Central memory CD8-positive, alpha-beta T cell (primary cell): ENCODE measurements at regions not wholly inside any gene's neighbourhood (a gene's known extent, or its start where the extent isn't known, plus 50 kb on each side); places are given as distances from the start of the nearest gene placed in this dataset.
"Not testable (repeated sequence)": the region's sequence is repeated elsewhere in the genome, so short reads cannot be mapped to it uniquely, and the experiment has no call there.

Source experiments
- ATAC-seq: fragments of 150-1000 bp; cut with Tn5 transposase; replicated peaks from 2 replicates; pipeline ENCODE4 v1.10.0; 2022; ENCODE audit warnings: mild to moderate bottlenecking, moderate FRiP score, moderate number of reproducible peaks; ENCODE audit not compliant: poor library complexity, severe bottlenecking; ENCODE audit errors: extremely low read depth
- DNase-seq, 2 donors: peaks; one replicate each; pipeline ENCODE4 v3.0.0; 2021; ENCODE audit warnings: low spot score in 2 of 2
- H3K27ac Mint-ChIP-seq: one replicate; pipeline ENCODE4 v1.8.0; 2022; ENCODE audit warnings: low read depth, mild to moderate bottlenecking, moderate library complexity, mixed read lengths
- H3K27me3 Mint-ChIP-seq: one replicate; pipeline ENCODE4 v1.8.0; 2022; ENCODE audit warnings: mixed read lengths
- H3K36me3 Mint-ChIP-seq: one replicate; pipeline ENCODE4 v1.8.0; 2022; ENCODE audit warnings: mild to moderate bottlenecking, moderate library complexity, mixed read lengths; ENCODE audit not compliant: insufficient read depth
- H3K4me1 Mint-ChIP-seq: one replicate; pipeline ENCODE4 v1.8.0; 2022; ENCODE audit warnings: mixed read lengths
- H3K4me3 Mint-ChIP-seq: one replicate; pipeline ENCODE4 v1.8.0; 2022; ENCODE audit warnings: mild to moderate bottlenecking, moderate library complexity, mixed read lengths
- H3K9me3 Mint-ChIP-seq: one replicate; pipeline ENCODE4 v1.8.0; 2022; ENCODE audit warnings: mixed read lengths

- no peak for ATAC-seq
- no peak overlapping the region for H3K4me3 Mint-ChIP-seq
- no peak for DNase-seq
- no peaks in the 10 kb centered on the region for H3K4me1 Mint-ChIP-seq
- H3K27ac Mint-ChIP-seq = no peak overlapping the region
- peaks cover 5% of the 10 kb centered on the region for H3K9me3 Mint-ChIP-seq
- no peaks in the 10 kb centered on the region for H3K36me3 Mint-ChIP-seq
- no peaks in the 10 kb centered on the region for H3K27me3 Mint-ChIP-seq
These were observed 912.2 kb downstream of the GRID1 start for GRCh38 chr10:85454386-85454785.

GRCh38 chr10:85457191-85457590, 909.4 kb downstream of the GRID1 start:
- ATAC-seq (no peak), DNase-seq (no peak)
- no peaks in the 10 kb centered on the region for H3K27me3 Mint-ChIP-seq
- H3K4me3 Mint-ChIP-seq = no peak overlapping the region
- no peaks in the 10 kb centered on the region for H3K4me1 Mint-ChIP-seq
- no peaks in the 10 kb centered on the region for H3K36me3 Mint-ChIP-seq
- H3K27ac Mint-ChIP-seq = no peak overlapping the region
- peaks cover 5% of the 10 kb centered on the region for H3K9me3 Mint-ChIP-seq

- DNase-seq (no peak), ATAC-seq (no peak)
- Mint-ChIP-seq H3K9me3 (peaks cover 5% of the 10 kb centered on the region), H3K4me1 (no peaks in the 10 kb centered on the region), H3K4me3 (no peak overlapping the region), H3K36me3 (no peaks in the 10 kb centered on the region), H3K27me3 (no peaks in the 10 kb centered on the region), H3K27ac (no peak overlapping the region)
These were observed 908.3 kb downstream of the GRID1 start for GRCh38 chr10:85458324-85458723.

GRCh38 chr10:85459906-85460305, 906.7 kb downstream of the GRID1 start:
- peaks cover 15% of the 10 kb centered on the region for H3K27me3 Mint-ChIP-seq
- DNase-seq (no peak), ATAC-seq (no peak)
- no peaks in the 10 kb centered on the region for H3K4me1 Mint-ChIP-seq
- no peaks in the 10 kb centered on the region for H3K36me3 Mint-ChIP-seq
- peaks cover 5% of the 10 kb centered on the region for H3K9me3 Mint-ChIP-seq
- no peak overlapping the region for H3K27ac Mint-ChIP-seq
- H3K4me3 Mint-ChIP-seq = no peak overlapping the region

- Mint-ChIP-seq H3K9me3 (no peaks in the 10 kb centered on the region), H3K27ac (no peak overlapping the region), H3K27me3 (peaks cover 16% of the 10 kb centered on the region), H3K4me3 (no peak overlapping the region), H3K4me1 (no peaks in the 10 kb centered on the region), H3K36me3 (peaks cover 3% of the 10 kb centered on the region)
- no peak for ATAC-seq
- no peak for DNase-seq
These were observed 902.3 kb downstream of the GRID1 start for GRCh38 chr10:85464336-85464735.

GRCh38 chr10:85477979-85478378, 888.6 kb downstream of the GRID1 start:
- no peak for ATAC-seq
- no peak overlapping the region for H3K27ac Mint-ChIP-seq
- H3K4me3 Mint-ChIP-seq = no peak overlapping the region
- H3K27me3 Mint-ChIP-seq = no peaks in the 10 kb centered on the region
- no peak for DNase-seq
- no peaks in the 10 kb centered on the region for H3K4me1 Mint-ChIP-seq
- no peaks in the 10 kb centered on the region for H3K36me3 Mint-ChIP-seq
- H3K9me3 Mint-ChIP-seq = no peaks in the 10 kb centered on the region

GRCh38 chr10:85490431-85490830, 876.2 kb downstream of the GRID1 start:
- Mint-ChIP-seq H3K4me3 (no peak overlapping the region), H3K4me1 (no peaks in the 10 kb centered on the region), H3K27me3 (no peaks in the 10 kb centered on the region), H3K27ac (no peak overlapping the region), H3K9me3 (no peaks in the 10 kb centered on the region), H3K36me3 (no peaks in the 10 kb centered on the region)
- ATAC-seq = no peak
- DNase-seq = no peak

GRCh38 chr10:85491652-85492051, 874.9 kb downstream of the GRID1 start:
- H3K36me3 Mint-ChIP-seq = no peaks in the 10 kb centered on the region
- H3K9me3 Mint-ChIP-seq = no peaks in the 10 kb centered on the region
- no peaks in the 10 kb centered on the region for H3K4me1 Mint-ChIP-seq
- ATAC-seq = no peak
- no peaks in the 10 kb centered on the region for H3K27me3 Mint-ChIP-seq
- no peak overlapping the region for H3K27ac Mint-ChIP-seq
- no peak for DNase-seq
- no peak overlapping the region for H3K4me3 Mint-ChIP-seq

GRCh38 chr10:85492684-85493083, 873.9 kb downstream of the GRID1 start:
- H3K27me3 Mint-ChIP-seq = no peaks in the 10 kb centered on the region
- H3K9me3 Mint-ChIP-seq = no peaks in the 10 kb centered on the region
- no peaks in the 10 kb centered on the region for H3K36me3 Mint-ChIP-seq
- ATAC-seq (no peak), DNase-seq (no peak)
- H3K4me3 Mint-ChIP-seq = no peak overlapping the region
- H3K4me1 Mint-ChIP-seq = no peaks in the 10 kb centered on the region
- no peak overlapping the region for H3K27ac Mint-ChIP-seq

- no peaks in the 10 kb centered on the region for H3K4me1 Mint-ChIP-seq
- no peaks in the 10 kb centered on the region for H3K9me3 Mint-ChIP-seq
- no peaks in the 10 kb centered on the region for H3K36me3 Mint-ChIP-seq
- DNase-seq (no peak), ATAC-seq (no peak)
- H3K27me3 Mint-ChIP-seq = no peaks in the 10 kb centered on the region
- no peak overlapping the region for H3K4me3 Mint-ChIP-seq
- no peak overlapping the region for H3K27ac Mint-ChIP-seq
These were observed 872.9 kb downstream of the GRID1 start for GRCh38 chr10:85493703-85494102.

- H3K36me3 Mint-ChIP-seq, ATAC-seq, DNase-seq, H3K4me3 Mint-ChIP-seq, H3K9me3 Mint-ChIP-seq, H3K4me1 Mint-ChIP-seq, H3K27ac Mint-ChIP-seq: not testable (repeated sequence)
- H3K27me3 Mint-ChIP-seq = peaks cover 12% of the 10 kb centered on the region
These were observed 862.0 kb downstream of the GRID1 start for GRCh38 chr10:85504641-85505040.

GRCh38 chr10:85508159-85508558, 858.4 kb downstream of the GRID1 start:
- Mint-ChIP-seq H3K9me3 (no peaks in the 10 kb centered on the region), H3K4me1 (no peaks in the 10 kb centered on the region), H3K36me3 (no peaks in the 10 kb centered on the region), H3K27ac (no peak overlapping the region), H3K4me3 (no peak overlapping the region), H3K27me3 (peaks cover 15% of the 10 kb centered on the region)
- DNase-seq (no peak), ATAC-seq (no peak)

GRCh38 chr10:85510682-85511081, 855.9 kb downstream of the GRID1 start:
- Mint-ChIP-seq H3K9me3 (no peaks in the 10 kb centered on the region), H3K36me3 (no peaks in the 10 kb centered on the region), H3K4me1 (no peaks in the 10 kb centered on the region), H3K27me3 (peaks cover 7% of the 10 kb centered on the region), H3K4me3 (no peak overlapping the region), H3K27ac (no peak overlapping the region)
- no peak for ATAC-seq
- DNase-seq = no peak

GRCh38 chr10:85513436-85513835, 853.2 kb downstream of the GRID1 start:
- ATAC-seq = no peak
- no peaks in the 10 kb centered on the region for H3K9me3 Mint-ChIP-seq
- H3K36me3 Mint-ChIP-seq = no peaks in the 10 kb centered on the region
- H3K4me1 Mint-ChIP-seq = no peaks in the 10 kb centered on the region
- no peak overlapping the region for H3K27ac Mint-ChIP-seq
- H3K4me3 Mint-ChIP-seq = no peak overlapping the region
- H3K27me3 Mint-ChIP-seq = peaks cover 7% of the 10 kb centered on the region
- DNase-seq = no peak
